GM21786 (cell line): ENCODE measurements at regions not wholly inside any gene's neighbourhood (a gene's known extent, or its start where the extent isn't known, plus 50 kb on each side); places are given as distances from the start of the nearest gene placed in this dataset.
"Not testable (repeated sequence)": the region's sequence is repeated elsewhere in the genome, so short reads cannot be mapped to it uniquely, and the experiment has no call there.

Experiments used
- ATAC-seq: cut with Tn5 transposase; IDR thresholded peaks from one replicate; pipeline ENCODE4 v1.9.1; 2021; ENCODE audit not compliant: unreplicated experiment

DNA sequence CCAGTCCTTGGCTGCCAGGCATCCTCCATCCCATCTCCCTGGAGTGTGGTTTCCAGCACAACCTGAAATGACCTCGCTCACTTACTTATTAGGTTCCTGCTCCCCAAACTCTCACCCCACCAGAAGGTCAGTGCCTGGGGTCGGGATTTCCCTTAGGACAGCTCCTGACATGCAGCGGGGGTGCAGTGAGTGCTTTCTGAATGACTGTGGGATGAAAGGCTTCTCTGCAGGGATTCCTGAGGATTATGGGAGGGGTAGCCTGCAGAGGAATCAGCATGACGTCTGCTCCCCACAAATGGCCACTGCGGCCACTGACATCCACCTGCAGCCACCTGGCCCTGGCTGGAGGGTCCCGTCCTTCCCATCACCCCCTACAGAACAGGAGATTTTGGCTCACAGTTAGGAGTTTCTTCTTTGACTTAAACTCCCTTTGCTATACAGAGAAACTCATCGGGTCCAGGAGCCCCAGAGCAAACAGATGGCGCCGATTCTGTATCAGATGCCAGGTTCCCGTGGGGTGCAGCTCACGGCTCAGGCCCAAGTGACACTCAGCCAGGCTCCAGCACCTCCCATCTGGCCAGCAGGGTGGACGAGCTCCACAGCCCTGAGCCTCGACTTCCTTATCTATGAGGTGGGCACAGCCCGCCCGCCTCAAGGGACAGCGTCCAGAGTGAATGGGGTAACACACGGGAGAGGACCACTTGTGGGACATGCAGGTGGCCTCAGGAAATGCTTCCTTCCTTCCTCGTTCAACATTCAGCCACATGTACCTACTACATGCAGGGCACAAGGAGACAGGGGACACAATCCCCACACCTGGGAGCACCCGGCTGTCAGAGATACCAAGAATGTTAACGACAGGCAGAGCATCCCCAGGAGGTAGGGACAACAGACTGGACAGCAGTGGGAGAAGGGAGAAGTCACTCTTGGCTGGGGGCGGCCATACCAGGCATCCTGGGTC, 69.8 kb downstream of the RMI2 start:
- no peak for ATAC-seq

DNA sequence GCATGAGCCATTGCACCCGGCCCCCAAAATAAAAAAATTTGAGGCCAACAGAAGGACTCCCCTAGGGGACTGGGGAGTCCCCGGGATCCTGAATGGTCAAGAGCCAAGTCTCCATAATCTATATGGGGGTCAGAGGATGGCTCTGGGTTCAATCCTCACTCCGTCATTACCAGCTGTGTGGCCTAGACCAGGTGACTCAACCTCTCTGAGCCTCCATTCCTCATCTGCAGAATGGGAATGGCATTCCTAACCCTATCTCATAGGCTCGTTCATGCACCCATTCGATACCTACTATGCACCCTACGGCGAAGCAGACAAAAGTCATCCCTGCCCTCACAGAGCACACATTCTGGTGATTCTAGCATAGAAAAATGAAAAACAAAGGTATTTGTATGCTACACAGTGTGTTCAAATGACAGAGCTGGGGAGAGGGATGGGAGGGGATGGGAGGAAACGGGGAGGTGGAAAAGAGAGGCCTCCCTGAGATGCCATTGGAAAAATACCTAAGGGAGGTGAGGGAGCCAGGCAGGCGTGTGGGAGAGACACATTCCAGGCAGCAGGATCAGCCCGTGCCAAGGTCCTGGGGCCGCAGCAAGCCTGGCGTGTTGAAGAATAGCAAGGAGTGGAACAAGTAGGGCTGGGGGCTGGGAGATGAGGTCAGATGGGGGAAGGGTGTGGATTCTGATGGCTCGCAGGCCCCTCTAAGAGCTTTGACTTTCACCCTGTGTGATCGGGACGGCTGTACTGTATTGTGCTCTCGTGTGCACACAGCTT, 71.2 kb downstream of the RMI2 start:
- no peak for ATAC-seq

DNA sequence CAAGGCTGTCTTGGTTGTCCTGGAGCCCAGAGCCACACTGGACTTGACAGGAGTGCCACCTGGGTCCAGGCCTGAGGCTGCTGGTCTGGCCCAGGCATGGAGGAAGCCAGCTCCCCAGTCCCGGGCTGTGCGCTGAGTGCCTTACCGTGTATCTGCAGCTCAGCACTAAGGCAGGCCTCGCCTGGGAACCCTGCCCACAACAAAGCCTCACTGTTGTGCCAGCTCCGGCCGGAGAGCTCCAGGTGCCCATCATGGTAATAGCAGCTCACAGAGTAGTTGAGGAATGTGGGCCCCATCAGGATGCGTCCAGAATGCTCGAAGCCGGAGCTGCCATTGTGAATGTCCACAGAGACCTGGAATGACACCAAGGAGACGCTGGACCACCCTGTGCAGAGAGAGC, 72.2 kb downstream of the RMI2 start:
- no peak for ATAC-seq

DNA sequence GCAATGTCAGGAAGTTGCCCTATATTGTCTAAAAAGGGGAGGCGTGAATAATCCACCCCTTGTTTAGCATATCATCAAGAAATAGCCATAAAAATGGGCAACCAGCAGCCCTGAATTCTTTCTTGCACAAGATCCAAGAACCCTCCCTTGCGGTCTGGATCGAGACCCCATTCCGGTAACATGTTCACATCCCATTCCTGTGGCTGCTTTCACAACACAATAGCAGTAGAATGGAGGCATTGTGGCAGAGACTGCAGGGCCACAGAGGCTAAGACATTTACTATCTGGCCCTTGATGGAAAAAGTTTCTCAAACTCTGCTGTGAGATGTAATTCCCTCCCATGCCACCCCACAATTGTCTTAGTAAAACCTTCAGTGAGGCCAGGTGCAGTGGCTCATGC, 73.2 kb downstream of the RMI2 start:
- no peak for ATAC-seq

DNA sequence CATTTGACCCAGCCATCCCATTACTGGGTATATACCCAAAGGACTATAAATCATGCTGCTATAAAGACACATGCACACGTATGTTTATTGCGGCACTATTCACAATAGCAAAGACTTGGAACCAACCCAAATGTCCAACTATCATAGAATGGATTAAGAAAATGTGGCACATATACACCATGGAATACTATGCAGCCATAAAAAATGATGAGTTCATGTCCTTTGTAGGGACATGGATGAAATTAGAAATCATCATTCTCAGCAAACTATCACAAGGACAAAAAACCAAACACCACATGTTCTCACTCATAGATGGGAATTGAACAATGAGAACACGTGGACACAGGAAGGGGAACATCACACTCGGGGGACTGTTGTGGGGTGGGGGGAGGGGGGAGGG, 74.8 kb downstream of the RMI2 start:
- ATAC-seq, result not testable (repeated sequence)

DNA sequence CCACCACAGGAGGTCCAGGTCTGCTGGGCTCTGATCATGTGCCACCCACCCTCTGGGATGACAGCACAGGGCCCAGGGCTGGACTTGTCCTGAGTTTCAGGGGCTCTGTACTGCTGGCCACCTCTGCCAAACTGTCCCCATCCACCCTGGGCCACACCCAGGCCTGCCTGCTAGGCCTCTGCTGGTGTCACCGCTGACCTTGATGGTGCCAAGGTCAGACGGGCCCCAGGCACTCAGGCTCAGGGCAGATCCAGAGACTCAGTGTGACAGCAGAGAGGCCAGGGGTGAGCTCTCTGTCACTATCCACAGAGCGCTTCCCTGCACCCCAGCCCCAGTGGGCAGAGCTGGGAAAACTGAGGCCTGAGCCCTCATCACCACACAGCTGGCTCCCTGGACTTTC, 75.6 kb downstream of the RMI2 start:
- no peak for ATAC-seq

DNA sequence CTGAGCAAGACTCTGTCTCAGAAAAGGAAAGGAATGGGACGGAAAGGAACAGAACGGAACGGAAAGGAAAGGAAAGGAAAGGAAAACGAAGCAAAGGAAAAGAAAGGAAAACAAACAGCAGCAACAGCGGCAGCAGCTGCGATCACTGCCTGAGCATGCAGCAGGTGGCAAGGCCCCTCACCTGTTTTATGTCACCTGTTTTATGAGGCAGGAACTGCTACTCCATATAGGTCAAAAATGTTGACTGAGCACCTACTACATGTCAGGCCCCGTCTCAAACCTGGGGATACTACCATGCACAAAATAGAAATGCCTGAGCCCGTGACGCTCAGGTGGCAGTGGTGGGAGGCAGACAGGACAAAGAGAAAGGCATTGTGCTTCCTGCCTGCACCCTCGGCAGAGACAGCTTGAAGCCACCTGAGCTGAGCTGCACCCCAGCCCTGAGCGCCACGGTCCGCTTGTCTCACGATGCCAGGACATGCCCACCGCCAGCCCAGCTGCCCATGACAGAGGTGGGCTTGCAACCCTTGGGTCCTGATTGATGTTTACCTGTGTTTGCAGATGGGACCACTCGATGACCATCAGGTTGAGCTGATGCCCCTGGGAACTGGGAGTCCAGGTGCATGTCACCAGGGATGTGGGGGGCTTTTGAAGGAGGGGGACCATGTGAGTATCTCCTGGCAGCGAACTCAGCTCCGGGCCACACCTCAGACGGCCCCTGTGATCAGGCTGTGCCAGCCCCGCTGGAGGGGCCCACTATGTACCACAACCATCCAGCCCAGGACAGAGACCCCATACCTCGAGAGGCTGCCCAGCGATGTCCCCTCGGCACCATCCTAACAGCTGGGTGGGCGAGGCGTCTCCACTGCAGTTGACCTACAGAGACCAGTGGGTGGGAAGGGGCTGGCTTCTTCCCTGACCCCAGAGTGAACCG, 77.4 kb downstream of the RMI2 start:
- no peak for ATAC-seq

DNA sequence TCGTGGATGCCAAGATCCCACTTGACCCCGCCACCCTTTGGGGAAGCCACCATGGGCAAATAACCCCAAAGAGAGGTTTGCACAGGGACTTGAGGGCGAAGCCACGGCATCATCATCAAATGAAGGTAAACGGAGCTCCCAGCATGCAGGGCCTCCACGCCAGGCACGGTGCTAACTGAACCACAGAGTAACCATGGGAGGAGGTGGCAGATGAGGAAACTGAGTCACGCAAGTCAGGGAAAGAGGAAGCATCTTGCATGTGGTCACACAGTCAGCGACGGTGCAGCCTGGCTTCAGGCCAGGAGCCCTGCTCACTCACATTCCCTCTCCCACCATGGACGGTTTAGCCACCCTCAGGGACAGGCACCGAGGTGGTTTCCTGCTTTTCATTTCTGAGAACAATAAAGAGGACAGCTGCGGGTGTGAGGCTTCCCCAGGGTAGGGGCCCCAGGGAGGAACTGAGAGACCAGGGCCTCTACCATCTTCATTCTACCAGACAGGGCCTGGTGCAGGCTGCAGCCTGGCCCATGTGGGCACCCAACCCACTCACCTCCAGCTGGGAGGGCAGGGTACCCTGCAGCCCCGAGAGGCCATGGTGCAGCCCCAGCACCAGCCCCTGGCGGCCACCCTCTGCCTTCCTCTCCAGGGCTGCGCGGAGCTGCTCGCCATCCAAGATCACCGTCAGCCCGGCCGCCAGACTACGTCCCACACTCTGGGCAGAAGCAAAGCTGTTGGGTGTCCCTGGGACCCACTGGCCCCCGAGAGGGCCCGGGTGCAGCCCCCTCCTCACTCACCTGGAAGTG, 78.3 kb downstream of the RMI2 start:
- ATAC-seq, result peak; percentile 58

DNA sequence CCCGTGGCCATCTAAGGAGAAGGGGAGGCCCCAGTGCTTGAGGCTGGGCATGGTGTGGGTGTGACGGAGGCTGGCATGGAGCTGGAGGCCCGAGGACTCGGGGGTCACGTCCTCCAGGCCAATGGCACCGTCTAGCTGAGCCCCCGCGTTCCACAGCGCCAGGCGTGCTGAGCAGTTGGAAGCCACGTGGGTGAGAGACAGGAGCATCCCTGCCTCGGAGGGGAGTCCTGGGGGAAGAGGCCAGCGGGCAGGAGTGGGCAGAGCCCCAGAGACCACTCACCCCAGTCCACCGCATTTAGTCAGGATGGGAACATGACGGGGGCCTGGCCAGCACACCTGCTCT, 78.8 kb downstream of the RMI2 start:
- no peak for ATAC-seq

DNA sequence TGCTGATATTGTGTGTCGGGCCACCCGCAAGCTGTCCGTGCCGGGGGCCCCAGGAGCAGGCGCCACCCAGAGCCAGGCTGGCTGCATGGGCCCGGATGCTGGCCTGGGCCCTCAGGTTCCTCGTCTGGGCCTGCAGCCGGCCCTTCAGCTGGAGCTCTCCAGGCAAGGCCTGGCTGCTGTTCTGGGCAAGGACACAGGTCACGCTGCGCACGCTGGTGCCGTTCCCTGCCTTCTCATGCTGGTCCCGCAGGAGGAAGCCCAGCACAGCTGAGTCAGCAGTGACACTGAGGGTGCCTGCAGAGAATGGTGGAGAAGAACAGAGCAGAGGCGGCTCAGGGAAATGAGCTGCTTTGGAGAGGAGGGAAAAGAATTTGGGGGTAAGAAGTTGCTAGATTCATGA, 79.9 kb downstream of the RMI2 start:
- no peak for ATAC-seq

DNA sequence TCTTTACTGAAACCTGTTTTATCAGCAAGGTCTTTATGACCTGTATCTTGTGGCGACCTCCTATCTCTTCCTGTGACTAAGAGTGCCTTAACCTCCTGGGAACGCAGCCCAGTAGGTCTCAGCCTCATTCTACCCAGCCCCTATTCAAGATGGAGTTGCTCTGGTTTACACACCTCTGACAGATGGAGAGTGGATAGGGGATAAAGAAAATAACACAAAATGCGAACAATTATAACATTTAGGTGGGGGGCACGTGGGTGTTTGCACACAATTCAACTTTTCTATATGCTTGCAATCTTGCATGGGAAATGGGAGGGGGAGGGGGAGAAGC, 83.3 kb downstream of the RMI2 start:
- no peak for ATAC-seq

DNA sequence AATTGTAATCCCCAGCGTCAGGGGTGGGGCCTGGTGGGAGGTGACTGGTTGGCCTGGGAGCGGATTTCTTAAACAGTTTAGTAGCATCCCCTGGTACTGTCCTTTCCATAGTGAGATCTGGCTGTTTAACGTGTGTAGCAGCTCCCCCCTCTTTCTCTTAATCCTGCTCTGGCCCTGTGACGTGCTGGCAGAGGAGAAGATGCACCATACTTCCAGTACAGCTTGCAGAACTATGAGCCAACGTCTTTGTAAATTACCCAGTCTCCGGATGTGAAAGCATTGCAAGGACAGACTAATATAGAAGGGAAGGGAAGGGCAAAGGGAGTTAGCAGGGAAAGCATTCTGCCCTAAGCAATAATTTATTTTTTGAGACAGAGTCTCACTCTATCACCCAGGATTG, 83.9 kb downstream of the RMI2 start:
- ATAC-seq, result no peak

DNA sequence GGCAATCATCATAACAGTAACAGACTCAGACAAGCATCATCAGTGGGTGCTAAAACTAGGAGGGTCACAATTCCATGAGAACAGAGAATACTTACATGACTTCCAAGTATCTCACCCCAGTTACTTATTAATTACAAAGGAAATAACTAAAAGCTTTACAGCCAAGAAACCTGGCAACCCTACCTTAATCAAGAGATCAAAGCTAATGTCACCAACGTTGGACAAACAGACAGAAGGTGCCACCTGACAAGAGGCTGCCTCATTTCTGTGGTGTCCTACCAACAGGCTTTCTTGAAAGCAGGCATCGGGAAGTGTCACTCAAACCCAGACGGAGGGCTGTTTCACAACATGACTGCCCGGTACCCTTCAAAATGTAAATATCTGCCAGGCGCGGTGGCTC, 84.6 kb downstream of the RMI2 start:
- ATAC-seq, result no peak

DNA sequence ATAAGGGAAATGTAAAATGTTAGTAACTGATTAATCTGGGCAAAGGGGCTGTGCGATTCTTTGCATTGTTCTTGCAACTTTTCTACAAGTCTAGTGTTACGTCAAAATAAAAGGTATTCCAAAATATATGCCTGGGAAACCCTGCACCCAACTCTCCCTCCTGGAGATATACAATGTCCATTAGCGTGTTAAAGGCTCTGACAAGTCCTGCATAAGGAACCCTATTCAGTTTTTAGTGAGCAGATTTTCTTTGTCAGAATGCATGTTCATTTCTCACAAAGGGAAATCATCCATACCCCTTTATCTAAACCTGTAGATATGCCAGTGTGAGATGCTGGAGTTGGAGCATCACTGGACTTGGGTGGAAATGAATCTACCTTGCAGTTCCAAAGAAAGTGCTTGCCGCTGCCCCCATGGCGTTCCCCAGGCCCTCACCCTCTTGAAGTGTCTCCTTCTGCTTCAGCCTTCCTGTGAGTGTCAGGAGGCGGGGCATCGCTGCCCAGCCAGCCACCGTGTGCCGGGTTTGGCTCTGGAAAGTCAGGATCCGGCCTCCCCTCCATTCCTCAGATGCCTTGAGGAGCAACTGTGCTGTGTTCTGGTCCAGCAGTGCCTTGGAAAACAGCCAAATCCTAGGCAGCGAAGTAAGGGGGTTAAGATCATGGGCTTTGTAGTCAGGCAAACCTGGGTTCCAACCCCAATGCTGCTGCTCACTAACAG, 85.5 kb downstream of the RMI2 start:
- ATAC-seq, result no peak

DNA sequence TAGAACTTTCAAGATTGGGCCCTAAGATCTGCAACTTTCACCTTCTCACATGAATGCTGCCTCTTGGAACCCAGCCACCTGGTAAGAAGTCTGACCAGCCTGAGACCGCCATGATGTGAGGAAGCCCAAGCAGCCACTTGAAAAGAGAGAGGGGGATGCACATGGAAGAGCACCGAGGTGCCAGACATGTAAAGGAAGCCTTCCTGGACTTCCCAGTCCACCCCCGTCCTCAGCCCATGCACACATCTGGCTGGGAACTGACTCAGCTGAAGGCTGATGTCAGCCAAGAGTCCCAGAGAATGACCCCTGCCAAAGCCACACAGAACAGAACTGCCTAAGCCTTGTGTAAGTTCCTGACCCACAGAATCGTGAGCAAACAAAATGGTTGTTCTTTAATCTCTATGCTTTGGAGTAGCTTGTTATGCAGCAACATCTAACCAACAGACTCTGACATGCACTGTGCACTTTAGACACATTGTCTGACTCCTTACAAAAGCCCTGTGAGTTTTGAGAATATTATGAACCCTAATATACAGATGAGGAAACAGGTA, 86.7 kb downstream of the RMI2 start:
- no peak for ATAC-seq

DNA sequence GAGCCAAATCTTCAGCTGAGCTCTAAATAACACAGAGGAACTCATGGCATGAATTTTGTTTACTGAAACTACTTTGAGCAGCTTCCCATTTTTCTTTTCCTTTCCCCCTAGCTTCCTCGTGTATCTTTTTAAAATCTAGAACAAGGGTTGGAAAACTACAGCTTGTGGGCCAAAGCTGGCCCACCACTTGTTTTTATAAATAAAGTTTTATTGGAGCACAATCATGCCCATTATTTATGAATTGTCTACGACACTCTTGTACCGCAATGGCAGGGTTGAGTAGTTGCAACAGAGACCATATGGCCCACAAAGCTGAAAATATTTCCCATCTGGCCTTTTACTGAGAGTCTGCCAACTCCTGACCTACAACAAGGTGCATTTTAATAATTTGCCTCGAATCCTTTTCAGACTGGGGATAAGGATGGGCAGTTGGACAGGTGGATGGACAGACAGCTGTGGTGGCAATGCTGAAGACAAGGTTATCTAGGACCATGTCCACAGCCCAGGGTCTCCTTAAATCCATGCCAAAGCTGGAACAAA, 87.7 kb downstream of the RMI2 start:
- ATAC-seq, result no peak

DNA sequence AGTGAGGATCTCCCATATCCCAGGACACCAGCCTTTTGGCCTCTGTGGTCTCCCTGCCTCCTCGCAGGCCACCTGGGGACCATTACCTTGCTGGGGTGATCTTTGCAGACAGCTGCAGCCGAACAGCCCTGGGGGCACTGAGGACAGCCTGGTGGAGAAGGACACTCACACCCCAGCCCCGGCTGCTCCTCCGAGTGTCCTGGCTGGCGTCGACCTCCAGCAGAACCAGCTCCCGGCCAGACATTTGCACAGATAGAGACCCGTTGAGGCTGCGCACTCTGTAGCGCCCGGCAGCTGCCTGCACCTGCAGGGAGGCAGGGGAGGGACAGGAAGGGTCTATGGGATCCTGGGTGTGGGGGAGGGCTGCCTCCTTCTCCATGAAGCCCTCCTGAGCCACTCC, 90.3 kb downstream of the RMI2 start:
- ATAC-seq, result no peak

DNA sequence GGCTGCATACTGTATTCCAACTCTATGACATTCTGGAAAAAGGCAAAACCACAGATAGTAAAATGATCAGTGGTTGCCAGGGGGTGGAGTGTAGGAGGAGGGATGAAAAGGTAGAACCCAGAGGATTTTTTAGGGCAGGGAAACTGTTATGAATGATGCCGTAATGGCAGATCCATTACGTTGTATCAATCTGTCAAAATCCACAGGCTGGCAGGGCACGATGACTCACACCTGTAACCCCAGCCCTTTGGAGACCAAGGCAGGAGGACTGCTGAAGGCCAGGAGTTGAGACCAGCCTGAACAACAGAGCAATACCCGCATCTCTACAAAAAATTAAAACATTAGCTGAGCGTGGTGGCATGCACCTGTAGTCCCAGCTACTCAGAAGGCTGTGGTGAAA, 91.8 kb downstream of the RMI2 start:
- ATAC-seq, result no peak
